K562 (cell line): ENCODE measurements at regions not wholly inside any gene's neighbourhood (a gene's known extent, or its start where the extent isn't known, plus 50 kb on each side); places are given as distances from the start of the nearest gene placed in this dataset.

Source experiments
- ASH1L ChIP-seq: fragments of 450-650 bp; IDR thresholded peaks from 2 replicates; pipeline ENCODE4 v1.6.1; 2018; ENCODE audit warnings: borderline replicate concordance, mild to moderate bottlenecking, low read depth; ENCODE audit not compliant: partially characterized antibody
- ATF1 ChIP-seq, 2 experiments: fragments of 450-650 bp in 1 of 2; IDR thresholded peaks; 2 replicates each; pipeline ENCODE4 v1.6.1; 2016; ENCODE audit warnings: missing compliant biosample characterization in 1 of 2, missing genetic modification characterization in 1 of 2
- FOSL1 ChIP-seq: fragments of 200-800 bp; sonication (Bioruptor generic); conservative IDR thresholded peaks from 2 replicates; pipeline ENCODE4 v1.6.1; 2016; ENCODE audit warnings: missing genetic modification characterization, missing compliant biosample characterization
- KAT7 ChIP-seq: sonication (generic); formaldehyde crosslinking; IDR thresholded peaks from 2 replicates; pipeline ENCODE4 v1.8.0; 2022; ENCODE audit warnings: missing genetic modification reagents, mild to moderate bottlenecking, borderline replicate concordance
- LEF1 ChIP-seq: fragments of 450-650 bp; IDR thresholded peaks from 2 replicates; pipeline ENCODE4 v1.6.1; 2016; ENCODE audit warnings: mild to moderate bottlenecking
- MBD2 ChIP-seq: sonication (generic); IDR thresholded peaks from 2 replicates; pipeline ENCODE4 v1.6.1; 2016; ENCODE audit warnings: low read depth, borderline replicate concordance
- MTA1 ChIP-seq: fragments of 450-650 bp; IDR thresholded peaks from 2 replicates; pipeline ENCODE4 v1.6.1; 2017; ENCODE audit warnings: borderline replicate concordance
- NFRKB ChIP-seq: fragments of 450-650 bp; IDR thresholded peaks from 2 replicates; pipeline ENCODE4 v1.6.1; 2016; ENCODE audit warnings: low read depth
- NFYB ChIP-seq: IDR thresholded peaks from 2 replicates; pipeline ENCODE4 v1.6.1; 2011; ENCODE audit warnings: mild to moderate bottlenecking, moderate library complexity; ENCODE audit not compliant: insufficient read length; ENCODE audit errors: extremely low read depth
- NR2C1 ChIP-seq, 2 experiments: fragments of 450-650 bp; IDR thresholded peaks; 2 replicates each; pipeline ENCODE4 v1.6.1; 2017; ENCODE audit warnings: mild to moderate bottlenecking in 2 of 2, antibody characterized with exemption in 1 of 2, inconsistent platforms in 1 of 2, missing compliant biosample characterization in 1 of 2, missing genetic modification characterization in 1 of 2
- NR3C1 ChIP-seq: sonication (generic); formaldehyde crosslinking; IDR thresholded peaks from 2 replicates; pipeline ENCODE4 v1.8.1; 2022; ENCODE audit warnings: missing genetic modification reagents
- POLR2A ChIP-seq: fragments of 450-650 bp; conservative IDR thresholded peaks from 2 replicates; pipeline ENCODE4 v1.6.1; 2016
- ZBED1 ChIP-seq: IDR thresholded peaks from 2 replicates; pipeline ENCODE4 v1.6.1; 2014
- ZNF165 ChIP-seq: fragments of 250-450 bp; sonication (Bioruptor Pico); IDR thresholded peaks from 2 replicates; pipeline ENCODE4 v1.4.0; 2020; ENCODE audit warnings: borderline replicate concordance
- ZNF589 ChIP-seq: fragments of 200-800 bp; sonication (Bioruptor generic); IDR thresholded peaks from 2 replicates; pipeline ENCODE4 v1.6.1; 2016; ENCODE audit warnings: low read depth, missing genetic modification characterization, missing compliant biosample characterization
- ZNF764 ChIP-seq: fragments of 250-450 bp; sonication (Bioruptor Pico); IDR thresholded peaks from 2 replicates; pipeline ENCODE4 v1.4.0; 2020; ENCODE audit warnings: low read depth, mild to moderate bottlenecking, moderate library complexity
- TF ChIP-seq, protein P1 (sequence below): fragments of 450-650 bp; IDR thresholded peaks from 2 replicates; pipeline ENCODE4 v1.6.1; 2017; ENCODE audit warnings: antibody characterized with exemption, mild to moderate bottlenecking
- TF ChIP-seq, protein P2 (sequence below): fragments of 450-650 bp; formaldehyde crosslinking; IDR thresholded peaks from 2 replicates; pipeline ENCODE4 v1.4.0; 2020; ENCODE audit warnings: mild to moderate bottlenecking, mixed read lengths
- TF ChIP-seq, protein P3 (sequence below): fragments of 450-650 bp; IDR thresholded peaks from 2 replicates; pipeline ENCODE4 v1.6.1; 2018; ENCODE audit not compliant: partially characterized antibody

DNA sequence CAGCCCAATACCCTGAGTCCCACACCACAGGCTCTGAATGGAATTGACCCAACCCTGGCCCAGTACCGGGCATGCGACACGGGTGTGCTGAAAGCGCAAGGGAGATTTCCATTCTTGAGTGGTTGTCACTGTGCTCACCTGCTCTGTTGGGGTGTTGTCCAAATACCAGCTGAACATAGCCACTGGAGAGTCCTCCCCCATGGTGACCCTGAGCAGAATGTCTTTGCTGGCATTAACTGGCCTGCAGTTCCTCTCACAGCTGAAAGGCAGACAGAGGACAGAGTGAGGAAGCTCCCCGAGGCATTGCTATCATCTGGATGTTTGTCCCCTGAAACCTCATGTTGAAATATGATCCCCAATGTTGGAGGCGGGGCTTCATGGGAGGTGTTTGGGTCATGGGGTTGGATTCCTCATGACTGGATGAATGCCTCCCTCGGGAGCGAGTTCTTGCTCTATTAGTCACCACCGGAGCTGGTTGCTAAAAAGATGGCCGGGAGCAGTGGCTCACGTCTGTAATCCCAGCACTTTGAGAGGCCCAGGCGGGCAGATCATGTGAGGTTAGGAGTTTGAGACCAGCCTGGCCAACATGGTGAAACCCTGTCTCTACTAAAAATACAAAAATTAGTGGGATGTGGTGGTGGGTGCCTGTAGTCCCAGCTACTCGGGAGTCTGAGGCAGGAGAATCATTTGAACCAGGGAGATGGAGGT, 57.3 kb upstream of the BCO1 start (continued):
- TF ChIP-seq, protein P1, sequence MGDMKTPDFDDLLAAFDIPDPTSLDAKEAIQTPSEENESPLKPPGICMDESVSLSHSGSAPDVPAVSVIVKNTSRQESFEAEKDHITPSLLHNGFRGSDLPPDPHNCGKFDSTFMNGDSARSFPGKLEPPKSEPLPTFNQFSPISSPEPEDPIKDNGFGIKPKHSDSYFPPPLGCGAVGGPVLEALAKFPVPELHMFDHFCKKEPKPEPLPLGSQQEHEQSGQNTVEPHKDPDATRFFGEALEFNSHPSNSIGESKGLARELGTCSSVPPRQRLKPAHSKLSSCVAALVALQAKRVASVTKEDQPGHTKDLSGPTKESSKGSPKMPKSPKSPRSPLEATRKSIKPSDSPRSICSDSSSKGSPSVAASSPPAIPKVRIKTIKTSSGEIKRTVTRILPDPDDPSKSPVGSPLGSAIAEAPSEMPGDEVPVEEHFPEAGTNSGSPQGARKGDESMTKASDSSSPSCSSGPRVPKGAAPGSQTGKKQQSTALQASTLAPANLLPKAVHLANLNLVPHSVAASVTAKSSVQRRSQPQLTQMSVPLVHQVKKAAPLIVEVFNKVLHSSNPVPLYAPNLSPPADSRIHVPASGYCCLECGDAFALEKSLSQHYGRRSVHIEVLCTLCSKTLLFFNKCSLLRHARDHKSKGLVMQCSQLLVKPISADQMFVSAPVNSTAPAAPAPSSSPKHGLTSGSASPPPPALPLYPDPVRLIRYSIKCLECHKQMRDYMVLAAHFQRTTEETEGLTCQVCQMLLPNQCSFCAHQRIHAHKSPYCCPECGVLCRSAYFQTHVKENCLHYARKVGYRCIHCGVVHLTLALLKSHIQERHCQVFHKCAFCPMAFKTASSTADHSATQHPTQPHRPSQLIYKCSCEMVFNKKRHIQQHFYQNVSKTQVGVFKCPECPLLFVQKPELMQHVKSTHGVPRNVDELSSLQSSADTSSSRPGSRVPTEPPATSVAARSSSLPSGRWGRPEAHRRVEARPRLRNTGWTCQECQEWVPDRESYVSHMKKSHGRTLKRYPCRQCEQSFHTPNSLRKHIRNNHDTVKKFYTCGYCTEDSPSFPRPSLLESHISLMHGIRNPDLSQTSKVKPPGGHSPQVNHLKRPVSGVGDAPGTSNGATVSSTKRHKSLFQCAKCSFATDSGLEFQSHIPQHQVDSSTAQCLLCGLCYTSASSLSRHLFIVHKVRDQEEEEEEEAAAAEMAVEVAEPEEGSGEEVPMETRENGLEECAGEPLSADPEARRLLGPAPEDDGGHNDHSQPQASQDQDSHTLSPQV, result no peak
- TF ChIP-seq ASH1L, result no peak
- no peak for TF ChIP-seq MBD2
- TF ChIP-seq ZNF764, result no peak
- TF ChIP-seq ATF1 (CRISPR knock-in tag; IDR thresholded peaks at IDR 0.05), result no peak
- TF ChIP-seq ATF1 (tag; IDR thresholded peaks at IDR 0.05), result peak; percentile 50
- no peak for TF ChIP-seq NR2C1 (IDR thresholded peaks at IDR 0.05)
- TF ChIP-seq NR2C1 (tag; IDR thresholded peaks at IDR 0.05), result peak; percentile 16; the same call in 1 of the 2 replicates
- TF ChIP-seq NFRKB, result peak; percentile 54; the same call in 1 of the 2 replicates
- no peak for TF ChIP-seq ZBED1
- TF ChIP-seq, protein P2, sequence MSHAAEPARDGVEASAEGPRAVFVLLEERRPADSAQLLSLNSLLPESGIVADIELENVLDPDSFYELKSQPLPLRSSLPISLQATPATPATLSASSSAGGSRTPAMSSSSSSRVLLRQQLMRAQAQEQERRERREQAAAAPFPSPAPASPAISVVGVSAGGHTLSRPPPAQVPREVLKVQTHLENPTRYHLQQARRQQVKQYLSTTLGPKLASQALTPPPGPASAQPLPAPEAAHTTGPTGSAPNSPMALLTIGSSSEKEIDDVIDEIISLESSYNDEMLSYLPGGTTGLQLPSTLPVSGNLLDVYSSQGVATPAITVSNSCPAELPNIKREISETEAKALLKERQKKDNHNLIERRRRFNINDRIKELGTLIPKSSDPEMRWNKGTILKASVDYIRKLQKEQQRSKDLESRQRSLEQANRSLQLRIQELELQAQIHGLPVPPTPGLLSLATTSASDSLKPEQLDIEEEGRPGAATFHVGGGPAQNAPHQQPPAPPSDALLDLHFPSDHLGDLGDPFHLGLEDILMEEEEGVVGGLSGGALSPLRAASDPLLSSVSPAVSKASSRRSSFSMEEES, result 0 out of 2 replicates have a peak, but pooled peaks have one; percentile 1
- no peak for TF ChIP-seq POLR2A
- TF ChIP-seq KAT7 (CRISPR knock-in tag), result no peak
- TF ChIP-seq, protein P3, sequence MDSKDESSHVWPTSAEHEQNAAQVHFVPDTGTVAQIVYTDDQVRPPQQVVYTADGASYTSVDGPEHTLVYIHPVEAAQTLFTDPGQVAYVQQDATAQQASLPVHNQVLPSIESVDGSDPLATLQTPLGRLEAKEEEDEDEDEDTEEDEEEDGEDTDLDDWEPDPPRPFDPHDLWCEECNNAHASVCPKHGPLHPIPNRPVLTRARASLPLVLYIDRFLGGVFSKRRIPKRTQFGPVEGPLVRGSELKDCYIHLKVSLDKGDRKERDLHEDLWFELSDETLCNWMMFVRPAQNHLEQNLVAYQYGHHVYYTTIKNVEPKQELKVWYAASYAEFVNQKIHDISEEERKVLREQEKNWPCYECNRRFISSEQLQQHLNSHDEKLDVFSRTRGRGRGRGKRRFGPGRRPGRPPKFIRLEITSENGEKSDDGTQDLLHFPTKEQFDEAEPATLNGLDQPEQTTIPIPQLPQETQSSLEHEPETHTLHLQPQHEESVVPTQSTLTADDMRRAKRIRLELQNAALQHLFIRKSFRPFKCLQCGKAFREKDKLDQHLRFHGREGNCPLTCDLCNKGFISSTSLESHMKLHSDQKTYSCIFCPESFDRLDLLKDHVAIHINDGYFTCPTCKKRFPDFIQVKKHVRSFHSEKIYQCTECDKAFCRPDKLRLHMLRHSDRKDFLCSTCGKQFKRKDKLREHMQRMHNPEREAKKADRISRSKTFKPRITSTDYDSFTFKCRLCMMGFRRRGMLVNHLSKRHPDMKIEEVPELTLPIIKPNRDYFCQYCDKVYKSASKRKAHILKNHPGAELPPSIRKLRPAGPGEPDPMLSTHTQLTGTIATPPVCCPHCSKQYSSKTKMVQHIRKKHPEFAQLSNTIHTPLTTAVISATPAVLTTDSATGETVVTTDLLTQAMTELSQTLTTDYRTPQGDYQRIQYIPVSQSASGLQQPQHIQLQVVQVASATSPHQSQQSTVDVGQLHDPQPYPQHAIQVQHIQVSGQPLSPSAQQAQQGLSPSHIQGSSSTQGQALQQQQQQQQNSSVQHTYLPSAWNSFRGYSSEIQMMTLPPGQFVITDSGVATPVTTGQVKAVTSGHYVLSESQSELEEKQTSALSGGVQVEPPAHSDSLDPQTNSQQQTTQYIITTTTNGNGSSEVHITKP, result no peak
- TF ChIP-seq ZNF589, result peak; percentile 18; the same call in 1 of the 2 replicates
- no peak for TF ChIP-seq MTA1
- TF ChIP-seq FOSL1, result peak; percentile 95
- TF ChIP-seq LEF1, result 0 out of 2 replicates have a peak, but pooled peaks have one; percentile 50
- no peak for TF ChIP-seq NR3C1
- no peak for TF ChIP-seq ZNF165 (CRISPR knock-in tag)
- no peak for TF ChIP-seq NFYB
